CMK (cell line): ENCODE measurements at regions not wholly inside any gene's neighbourhood (a gene's known extent, or its start where the extent isn't known, plus 50 kb on each side); places are given as distances from the start of the nearest gene placed in this dataset.
"Not testable (repeated sequence)": the region's sequence is repeated elsewhere in the genome, so short reads cannot be mapped to it uniquely, and the experiment has no call there.

Source experiments
- DNase-seq: peaks from one replicate; pipeline ENCODE4 v3.0.0-alpha.2; 2010; ENCODE audit warnings: low read depth

GRCh38 chr4:31655328-31655727 is 935.2 kb downstream of the PCDH7 start:
- no peak for DNase-seq

DNA sequence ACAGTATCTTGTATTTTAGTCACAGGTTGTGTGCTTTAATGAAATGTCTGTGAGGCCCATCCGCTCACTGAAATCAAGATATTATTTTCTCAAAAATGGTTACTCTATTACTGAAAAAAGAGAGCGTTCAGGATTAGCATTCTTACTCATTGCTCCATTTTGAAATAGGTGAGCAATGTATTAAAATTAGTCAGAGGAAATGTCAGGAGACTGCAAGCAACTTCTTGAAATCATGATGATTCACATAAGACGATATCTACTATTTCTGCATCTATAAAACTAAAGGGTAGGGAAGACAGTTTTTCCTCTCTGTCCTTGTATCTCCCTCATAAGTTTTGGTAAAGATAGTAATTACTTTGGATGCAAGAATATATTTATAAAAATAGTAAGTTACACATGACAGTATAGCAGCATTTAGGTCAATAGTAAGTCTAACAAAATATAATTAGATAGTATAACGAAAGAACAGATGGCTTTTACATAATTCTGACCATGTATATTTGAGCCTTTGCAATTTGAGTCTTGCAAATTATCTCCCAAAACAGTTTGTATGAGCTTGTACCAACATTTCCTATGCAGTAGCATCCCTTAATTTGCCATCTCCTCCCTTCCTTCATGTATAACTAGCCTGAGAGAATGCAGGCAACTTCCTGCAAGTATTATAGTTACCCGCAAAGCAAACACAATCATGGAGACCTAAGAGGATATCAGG is 937.8 kb downstream of the PCDH7 start:
- no peak for DNase-seq

- no peak for DNase-seq
Observed at GRCh38 chr4:31660916-31661315, 940.7 kb downstream of the PCDH7 start.

DNA sequence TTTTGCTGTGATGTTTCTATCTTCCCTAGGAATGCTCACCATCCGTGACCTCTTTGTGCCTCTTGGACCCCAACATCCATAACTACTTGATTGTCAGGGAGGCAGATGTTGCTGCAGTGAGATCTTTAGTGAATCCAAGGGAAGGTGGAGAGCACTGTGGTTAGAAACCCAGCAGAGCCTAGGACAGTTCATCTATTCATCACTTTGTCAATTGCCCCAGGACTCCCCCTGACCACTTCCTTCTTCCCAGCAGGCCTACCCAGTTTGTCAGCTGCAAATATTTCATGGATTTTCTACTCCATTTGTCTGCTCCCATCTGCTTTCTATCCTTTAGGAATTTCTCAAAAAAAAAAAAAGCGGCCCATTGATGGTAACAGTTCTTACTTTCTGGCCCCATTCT is 942.8 kb downstream of the PCDH7 start:
- no peak for DNase-seq

- DNase-seq: no peak
Observed at GRCh38 chr4:31667686-31668085, 947.5 kb downstream of the PCDH7 start.

- no peak for DNase-seq
Observed at GRCh38 chr4:31674313-31674947, 954.3 kb downstream of the PCDH7 start.

GRCh38 chr4:31678356-31678755 is 958.2 kb downstream of the PCDH7 start:
- no peak for DNase-seq

- DNase-seq: no peak
Observed at GRCh38 chr4:31682796-31683195, 962.6 kb downstream of the PCDH7 start.

GRCh38 chr4:31687717-31688342 is 967.7 kb downstream of the PCDH7 start:
- no peak for DNase-seq

DNA sequence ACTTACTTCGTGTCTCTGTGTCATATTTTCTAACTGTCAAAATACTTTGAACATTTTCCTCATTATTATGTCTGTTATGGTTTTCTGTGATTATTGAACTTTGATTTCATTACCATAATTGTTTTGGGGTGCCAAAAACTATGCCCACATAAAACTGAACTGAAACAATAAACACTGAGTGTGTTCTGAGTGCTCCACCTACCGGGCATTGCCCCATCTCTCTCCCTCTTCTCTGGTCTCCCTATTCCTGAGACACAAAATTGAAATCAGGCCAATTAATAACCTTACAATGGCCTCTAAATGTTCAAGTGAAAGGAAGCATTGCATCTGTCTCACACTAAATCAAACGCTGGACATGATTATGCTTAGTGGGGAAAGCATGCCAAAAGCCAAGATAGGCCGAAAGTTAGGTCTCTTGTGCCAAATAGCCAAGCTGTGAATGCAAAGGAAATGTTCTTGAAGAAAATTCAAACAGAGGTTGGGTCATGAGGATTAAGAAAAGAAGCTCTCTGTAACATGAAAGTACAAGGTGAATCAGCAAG is 972.3 kb downstream of the PCDH7 start:
- DNase-seq: no peak

DNA sequence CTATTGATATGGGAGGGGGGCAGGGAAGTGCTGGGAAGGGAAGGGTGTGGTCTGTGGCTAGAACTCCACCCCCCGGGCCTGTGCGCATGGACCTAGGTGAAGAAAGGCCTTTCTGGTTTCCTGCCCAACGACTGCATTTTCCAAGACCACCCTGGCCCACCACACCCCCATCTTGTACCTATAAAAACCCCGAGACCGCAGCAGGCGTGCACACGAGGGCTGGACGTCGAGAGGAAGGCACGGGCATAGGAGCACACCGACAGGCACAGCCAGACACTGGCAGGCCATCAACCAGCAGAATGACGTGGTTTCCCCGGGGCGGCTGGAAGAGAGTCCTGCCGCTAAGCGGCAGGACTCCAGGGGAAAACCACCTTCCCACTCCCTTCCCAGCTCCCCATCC is 981.1 kb downstream of the PCDH7 start:
- DNase-seq: no peak

DNA sequence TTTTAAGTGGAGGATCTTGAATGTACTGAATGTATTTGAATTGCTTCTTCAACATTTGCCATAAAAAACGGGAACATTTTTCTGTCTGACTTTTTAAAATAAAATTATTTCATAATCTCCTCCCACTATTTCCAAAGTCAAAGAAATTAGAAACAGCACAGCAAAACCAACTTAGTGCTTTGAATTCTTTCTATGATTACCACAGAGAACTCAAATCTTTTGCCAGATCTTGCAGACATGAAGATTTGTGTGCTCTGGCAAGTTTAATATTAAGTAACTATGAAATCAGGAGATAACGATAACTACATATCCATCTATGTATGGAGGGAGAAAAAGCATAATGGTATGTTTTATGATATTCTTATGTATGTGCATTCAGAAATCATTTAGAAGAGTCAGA is 982.2 kb downstream of the PCDH7 start:
- DNase-seq: no peak

DNA sequence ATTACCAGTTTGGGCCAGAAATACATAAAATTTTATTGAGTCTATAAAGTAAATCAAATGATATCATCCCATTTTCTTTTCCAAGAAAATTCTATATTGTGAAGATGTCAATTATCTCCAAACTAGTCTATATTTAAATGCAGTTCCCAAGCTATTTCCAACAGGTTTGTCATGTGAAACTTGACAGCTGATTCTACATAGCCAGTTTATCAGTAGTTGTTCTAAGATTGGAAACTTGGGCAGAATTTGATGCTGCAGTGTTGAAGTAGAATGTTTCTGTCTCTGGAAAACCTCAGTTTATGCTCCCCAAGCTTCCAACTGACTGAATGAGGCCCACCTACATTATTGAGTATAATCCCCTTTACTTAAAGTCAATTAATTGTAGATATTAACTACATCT is 994.1 kb downstream of the PCDH7 start:
- DNase-seq: no peak

DNA sequence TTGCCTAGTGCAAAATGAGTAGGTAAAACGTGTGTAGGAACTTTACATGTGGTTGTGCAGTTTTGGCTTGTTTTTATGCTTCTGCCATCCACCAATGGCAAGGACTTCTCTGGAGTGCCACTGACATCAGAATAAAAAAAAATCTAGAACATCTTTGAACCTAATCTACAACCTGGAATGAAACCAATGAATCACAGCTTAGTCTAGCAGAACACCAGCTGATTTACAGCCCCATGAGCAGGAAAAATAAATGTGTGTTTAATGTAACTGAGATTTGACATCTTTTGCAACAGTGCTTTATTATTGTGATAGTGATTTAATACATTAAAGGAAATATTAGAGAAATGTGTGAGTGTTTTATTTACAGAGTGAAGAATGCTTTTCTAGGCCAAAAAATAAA is 995.1 kb downstream of the PCDH7 start:
- DNase-seq: no peak

DNA sequence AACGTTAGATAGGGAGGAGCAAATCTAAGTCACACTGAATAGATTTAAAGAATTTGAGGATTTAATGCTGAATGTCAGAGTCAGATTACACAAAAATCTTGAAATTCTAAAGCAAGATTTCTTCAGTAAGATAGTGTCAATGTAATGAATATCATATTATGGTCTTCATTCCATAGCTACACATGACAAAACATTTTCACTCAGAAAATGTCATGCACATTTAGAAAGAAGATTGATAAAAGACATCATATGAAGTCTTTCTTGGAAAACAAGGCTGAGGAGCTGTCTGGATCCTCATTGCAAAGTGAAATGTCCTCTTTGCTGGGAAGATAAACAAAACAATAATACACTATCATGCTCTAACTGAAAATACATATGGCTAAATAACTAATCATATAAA is 1006.9 kb downstream of the PCDH7 start:
- no peak for DNase-seq

- DNase-seq: no peak
Observed at GRCh38 chr4:31735004-31735403, 1014.8 kb downstream of the PCDH7 start.

- DNase-seq: no peak
Observed at GRCh38 chr4:31737419-31737818, 1017.2 kb downstream of the PCDH7 start.

DNA sequence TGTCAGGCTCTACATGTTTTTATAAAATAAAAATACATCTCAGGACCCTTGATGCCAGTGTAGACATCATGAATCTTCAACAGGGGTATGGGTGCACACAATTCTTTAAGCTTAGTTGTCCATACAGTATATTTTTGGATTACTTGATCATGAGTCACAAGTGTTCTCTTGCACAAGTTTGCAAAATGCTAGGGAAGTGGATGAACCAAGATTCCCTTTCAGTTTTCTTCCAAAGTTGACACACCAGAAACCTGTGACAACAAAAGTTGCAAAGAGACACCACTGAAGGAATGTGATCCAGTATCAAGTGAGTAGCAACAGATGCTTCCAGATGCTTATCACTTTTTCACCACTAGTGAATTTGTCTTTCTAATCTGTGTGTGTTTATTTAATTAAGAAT is 1021.2 kb downstream of the PCDH7 start:
- DNase-seq: no peak

DNA sequence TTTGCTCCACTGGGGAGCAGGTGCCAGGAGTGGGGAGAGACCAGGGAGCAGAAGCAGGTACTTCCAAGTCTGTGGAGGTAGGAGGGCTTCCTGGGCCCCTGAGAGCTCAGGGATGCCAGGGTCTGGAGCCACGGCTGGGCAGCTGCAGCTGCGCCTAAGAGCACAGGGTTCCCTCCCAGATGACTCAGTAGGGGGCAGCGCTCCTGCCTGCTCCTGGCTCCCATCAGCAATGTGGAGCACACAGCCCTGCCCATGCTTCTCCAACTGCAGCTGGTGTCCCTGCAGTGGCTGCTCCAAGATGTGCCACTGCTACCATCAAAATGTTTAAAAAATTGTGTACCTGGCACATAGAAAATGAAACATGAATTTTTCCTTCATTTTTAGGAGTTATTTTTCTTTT is 1028.2 kb downstream of the PCDH7 start:
- DNase-seq: no peak

DNA sequence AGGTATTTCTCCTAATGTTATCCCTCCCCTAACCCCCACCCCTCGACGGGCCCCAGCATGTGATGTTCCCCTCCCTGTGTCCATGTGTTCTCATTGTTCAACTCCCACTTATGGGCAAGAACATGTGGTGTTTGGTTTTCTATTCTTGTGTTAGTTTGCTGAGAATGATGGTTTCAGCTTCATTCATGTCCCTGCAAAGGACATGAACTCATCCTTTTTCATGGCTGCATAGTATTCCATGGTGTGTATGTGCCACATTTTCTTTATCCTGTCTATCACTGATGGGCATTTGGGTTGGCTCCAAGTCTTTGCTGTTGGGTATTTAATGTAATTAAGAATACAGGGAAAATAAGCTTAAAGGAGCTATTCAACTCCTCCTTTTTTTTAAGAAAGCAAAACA is 1030.4 kb downstream of the PCDH7 start:
- DNase-seq: not testable (repeated sequence)

- no peak for DNase-seq
Observed at GRCh38 chr4:31755751-31756150, 1035.6 kb downstream of the PCDH7 start.

GRCh38 chr4:31768756-31769155 is 1048.6 kb downstream of the PCDH7 start:
- DNase-seq: no peak

DNA sequence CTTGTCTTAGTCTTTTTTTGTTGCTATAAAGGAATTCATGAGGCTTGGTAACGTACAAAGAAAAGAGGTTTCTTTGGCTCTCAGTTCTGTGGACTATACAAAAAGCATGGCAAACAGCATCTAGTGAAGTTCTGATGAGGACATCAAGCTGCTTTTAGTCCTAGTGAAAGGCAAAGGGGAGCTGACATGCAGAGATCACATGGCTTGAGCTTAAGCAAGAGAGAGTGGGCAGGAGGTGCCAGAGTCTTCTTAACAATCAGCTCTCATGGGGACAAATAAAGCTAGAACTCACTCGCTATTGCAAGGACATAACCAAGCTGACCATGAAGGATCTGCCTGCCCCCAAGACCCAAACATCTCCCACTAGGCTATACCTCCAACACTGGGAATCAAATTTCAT is 1063.1 kb downstream of the PCDH7 start:
- no peak for DNase-seq
